GM20000 (cell line): ENCODE measurements at regions not wholly inside any gene's neighbourhood (a gene's known extent, or its start where the extent isn't known, plus 50 kb on each side); places are given as distances from the start of the nearest gene placed in this dataset.

Experiments
- DNase-seq: peaks from one replicate; pipeline ENCODE4 v3.0.0; 2012; ENCODE audit warnings: low spot score
- CTCF ChIP-seq: IDR thresholded peaks from 2 replicates; pipeline ENCODE4 v1.5.1; 2012; ENCODE audit warnings: mild to moderate bottlenecking, control low read depth; ENCODE audit errors: extremely low read depth, missing control alignments

- DNase-seq: no peak
- no peak for TF ChIP-seq CTCF
Observed at GRCh38 chr13:73173279-73173811, 114.5 kb downstream of the KLF5 start.

GRCh38 chr13:73171926-73172325, 113.1 kb downstream of the KLF5 start:
- no peak for DNase-seq

GRCh38 chr13:73171271-73171682, 112.5 kb downstream of the KLF5 start:
- TF ChIP-seq CTCF: no peak
- no peak for DNase-seq

More at GRCh38 chr13:73171926-73172325, 113.1 kb downstream of the KLF5 start:
- TF ChIP-seq CTCF: no peak

- no peak for DNase-seq
- TF ChIP-seq CTCF: no peak
Observed at GRCh38 chr13:73169971-73170370, 111.2 kb downstream of the KLF5 start.

- TF ChIP-seq CTCF: no peak
- DNase-seq: no peak
Observed at GRCh38 chr13:73168953-73169401, 110.2 kb downstream of the KLF5 start.

- TF ChIP-seq CTCF: no peak
- DNase-seq: no peak
Observed at GRCh38 chr13:73168226-73168952, 109.6 kb downstream of the KLF5 start.

- no peak for TF ChIP-seq CTCF
- DNase-seq: no peak
Observed at GRCh38 chr13:73167028-73167820, 108.4 kb downstream of the KLF5 start.
